Endodermal cell (in vitro differentiated cells): ENCODE measurements at regions not wholly inside any gene's neighbourhood (a gene's known extent, or its start where the extent isn't known, plus 50 kb on each side); places are given as distances from the start of the nearest gene placed in this dataset.
A peak's percentile ranks its signal among the peaks of the same experiment; 100 is the strongest.

Source experiments
- DNase-seq: peaks from one replicate; pipeline ENCODE4 v3.0.0-alpha.2; 2017
- H3K27ac ChIP-seq: 2 replicates; pipeline ENCODE4 v1.5.1; 2013; ENCODE audit warnings: mild to moderate bottlenecking, low read depth, low read length, moderate library complexity
- H3K27me3 ChIP-seq: 2 replicates; pipeline ENCODE4 v1.6.1; 2013; ENCODE audit warnings: mild to moderate bottlenecking, low read length, moderate library complexity; ENCODE audit not compliant: insufficient read depth, control insufficient read depth, poor library complexity, severe bottlenecking
- H3K36me3 ChIP-seq: 2 replicates; pipeline ENCODE4 v1.7.0; 2013; ENCODE audit warnings: mild to moderate bottlenecking, low read length, moderate library complexity; ENCODE audit not compliant: control insufficient read depth, insufficient read depth
- H3K4me1 ChIP-seq: one replicate; pipeline ENCODE4 v1.7.0; 2013; ENCODE audit warnings: low read length; ENCODE audit not compliant: control insufficient read depth, insufficient read depth
- H3K4me3 ChIP-seq: 2 replicates; pipeline ENCODE4 v1.5.1; 2013; ENCODE audit warnings: mild to moderate bottlenecking, low read length, moderate library complexity
- H3K9ac ChIP-seq: 2 replicates; pipeline ENCODE4 v1.6.1; 2013; ENCODE audit warnings: mild to moderate bottlenecking, low read length, moderate library complexity; ENCODE audit not compliant: poor library complexity, severe bottlenecking; ENCODE audit errors: extremely low read depth
- H3K9me3 ChIP-seq: 2 replicates; pipeline ENCODE4 v1.6.1; 2013; ENCODE audit warnings: mild to moderate bottlenecking, low read length, moderate library complexity; ENCODE audit not compliant: control insufficient read depth
- H3K27ac Mint-ChIP-seq: 2 replicates; pipeline ENCODE4 v1.8.0; 2020; ENCODE audit warnings: mixed read lengths
- H3K27me3 Mint-ChIP-seq: 2 replicates; pipeline ENCODE4 v1.8.0; 2021; ENCODE audit warnings: mild to moderate bottlenecking, mixed read lengths; ENCODE audit not compliant: insufficient read depth
- H3K36me3 Mint-ChIP-seq: 2 replicates; pipeline ENCODE4 v1.8.0; 2020; ENCODE audit warnings: low read depth, mixed read lengths
- H3K4me1 Mint-ChIP-seq: 2 replicates; pipeline ENCODE4 v1.8.0; 2020; ENCODE audit warnings: mixed read lengths
- H3K4me3 Mint-ChIP-seq: 2 replicates; pipeline ENCODE4 v1.8.0; 2020; ENCODE audit warnings: mild to moderate bottlenecking, moderate library complexity, mixed read lengths
- H3K9me3 Mint-ChIP-seq: 2 replicates; pipeline ENCODE4 v1.8.0; 2020; ENCODE audit warnings: mild to moderate bottlenecking, mixed read lengths
- CTCF ChIP-seq: fragments of 200-600 bp; sonication (generic); conservative IDR thresholded peaks from 2 replicates; pipeline ENCODE4 v1.5.0; 2021; ENCODE audit warnings: antibody characterized with exemption, mild to moderate bottlenecking
- WGBS, 2 experiments: methylation state at CpG; one replicate each; pipeline versions ENCODE4 v1.1.5 to v1.1.7; 2013; ENCODE audit warnings: missing lambda C conversion rate in 2 of 2, mixed read lengths in 1 of 2; ENCODE audit not compliant: insufficient coverage in 1 of 2, insufficient read length in 1 of 2; 5-methylcytosine and 5-hydroxymethylcytosine counted together

GRCh38 chr12:126742241-126742641 lies 1524.7 kb upstream of the TMEM132C start:
- WGBS, 2 experiments, result 89 to 96% methylated on average over 8 to 9 of the region's 9 CpGs
- no peaks in the 10 kb centered on the region for H3K36me3 Mint-ChIP-seq

GRCh38 chr12:126747530-126748149 lies 1519.3 kb upstream of the TMEM132C start:
- H3K36me3 ChIP-seq, result no peaks in the 10 kb centered on the region
- H3K27me3 ChIP-seq, result no peaks in the 10 kb centered on the region
- TF ChIP-seq CTCF, result peak; percentile 99
- Mint-ChIP-seq H3K4me3 (no peak overlapping the region), H3K27me3 (peaks cover 9% of the 10 kb centered on the region), H3K27ac (no peak overlapping the region), H3K9me3 (no peaks in the 10 kb centered on the region), H3K36me3 (no peaks in the 10 kb centered on the region), H3K4me1 (no peaks in the 10 kb centered on the region)
- no peaks in the 10 kb centered on the region for H3K4me1 ChIP-seq
- no peak overlapping the region for H3K4me3 ChIP-seq
- H3K27ac ChIP-seq, result no peak overlapping the region
- no peak overlapping the region for H3K9ac ChIP-seq
- peak; percentile 92 for DNase-seq
- H3K9me3 ChIP-seq, result peaks cover 9% of the 10 kb centered on the region
- 54 to 87% methylated on average over 6 to 11 of the region's 11 CpGs for WGBS, 2 experiments

More at GRCh38 chr12:126742241-126742641, 1524.7 kb upstream of the TMEM132C start:
- DNase-seq, result no peak
- H3K9me3 Mint-ChIP-seq, result no peaks in the 10 kb centered on the region
- H3K27me3 ChIP-seq, result no peaks in the 10 kb centered on the region
- H3K27ac Mint-ChIP-seq, result no peak overlapping the region
- no peak for TF ChIP-seq CTCF
- H3K4me3 Mint-ChIP-seq, result no peak overlapping the region
- no peaks in the 10 kb centered on the region for H3K4me1 Mint-ChIP-seq
- peaks cover 7% of the 10 kb centered on the region for H3K27me3 Mint-ChIP-seq
- H3K36me3 ChIP-seq, result no peaks in the 10 kb centered on the region
- no peak overlapping the region for H3K9ac ChIP-seq
- H3K4me1 ChIP-seq, result no peaks in the 10 kb centered on the region
- H3K9me3 ChIP-seq, result peaks cover 5% of the 10 kb centered on the region
- H3K4me3 ChIP-seq, result no peak overlapping the region
- H3K27ac ChIP-seq, result no peak overlapping the region

GRCh38 chr12:126752021-126752420 lies 1514.9 kb upstream of the TMEM132C start:
- WGBS, 2 experiments, result 68 to 80% methylated on average over 3 to 4 of the region's 4 CpGs
- Histone ChIP-seq H3K27me3 (no peaks in the 10 kb centered on the region), H3K9me3 (peaks cover 14% of the 10 kb centered on the region), H3K36me3 (no peaks in the 10 kb centered on the region), H3K27ac (no peak overlapping the region), H3K9ac (no peak overlapping the region), H3K4me3 (no peak overlapping the region), H3K4me1 (no peaks in the 10 kb centered on the region)
- peaks cover 13% of the 10 kb centered on the region for H3K27me3 Mint-ChIP-seq
- H3K4me3 Mint-ChIP-seq, result no peak overlapping the region
- DNase-seq, result no peak
- no peaks in the 10 kb centered on the region for H3K36me3 Mint-ChIP-seq
- H3K27ac Mint-ChIP-seq, result no peak overlapping the region
- H3K9me3 Mint-ChIP-seq, result no peaks in the 10 kb centered on the region
- no peaks in the 10 kb centered on the region for H3K4me1 Mint-ChIP-seq
- TF ChIP-seq CTCF, result no peak
